Stimulated activated CD8-positive, alpha-beta memory T cell treated with anti-CD3 and anti-CD28 coated beads, Interleukin-2, amount 100 ng/mL, for 1 hour (primary cell): ENCODE measurements at regions not wholly inside any gene's neighbourhood (a gene's known extent, or its start where the extent isn't known, plus 50 kb on each side); places are given as distances from the start of the nearest gene placed in this dataset.

ENCODE experiments used
- DNase-seq, 2 donors: peaks; one replicate each; pipeline ENCODE4 v3.0.0-alpha.2; 2020; ENCODE audit warnings: low read depth in 2 of 2

- DNase-seq, result no peak
These were observed 100.4 kb upstream of the SEMA6D start for GRCh38 chr15:47616876-47617275.

DNA sequence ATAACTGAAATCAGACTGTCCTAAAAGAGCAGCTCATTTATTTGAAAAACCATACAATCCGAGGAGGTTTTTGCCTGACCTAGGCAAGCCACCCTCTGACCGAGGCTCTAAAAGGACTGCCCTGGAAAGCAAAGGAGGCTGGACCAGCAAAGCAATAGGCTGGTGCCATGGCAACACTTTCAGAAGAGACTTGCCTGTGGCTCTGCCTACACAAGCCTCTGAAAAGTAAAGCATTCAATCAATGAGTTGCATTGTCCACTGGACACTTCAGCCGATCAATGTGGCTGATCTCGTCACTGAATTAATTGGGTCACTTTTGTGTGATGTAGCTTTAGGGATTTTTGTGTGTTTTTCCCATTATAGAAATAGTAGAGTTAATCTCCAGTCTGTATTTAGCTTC lies 99.1 kb upstream of the SEMA6D start:
- DNase-seq, result no peak

GRCh38 chr15:47620960-47621681 lies 96.2 kb upstream of the SEMA6D start:
- DNase-seq, result no peak

DNA sequence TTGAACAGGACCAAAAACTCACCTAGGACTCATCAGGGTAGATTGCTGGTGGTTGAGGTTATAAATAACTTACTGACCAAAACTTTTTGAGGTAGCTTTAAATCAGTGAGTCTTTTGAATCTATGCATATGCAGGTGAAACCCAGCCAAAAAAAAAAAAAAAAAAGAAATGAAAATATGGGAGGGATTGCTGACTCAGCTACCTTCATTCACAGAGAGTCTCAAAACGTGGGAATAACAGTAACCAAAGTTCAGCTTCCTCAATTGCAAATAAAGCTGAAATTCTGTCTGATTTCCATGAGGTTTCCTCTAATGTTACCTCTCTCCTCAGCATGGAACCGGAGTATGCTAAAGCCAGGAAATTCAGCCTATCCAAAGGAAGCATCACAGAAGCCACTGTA lies 95.2 kb upstream of the SEMA6D start:
- DNase-seq, result no peak

DNA sequence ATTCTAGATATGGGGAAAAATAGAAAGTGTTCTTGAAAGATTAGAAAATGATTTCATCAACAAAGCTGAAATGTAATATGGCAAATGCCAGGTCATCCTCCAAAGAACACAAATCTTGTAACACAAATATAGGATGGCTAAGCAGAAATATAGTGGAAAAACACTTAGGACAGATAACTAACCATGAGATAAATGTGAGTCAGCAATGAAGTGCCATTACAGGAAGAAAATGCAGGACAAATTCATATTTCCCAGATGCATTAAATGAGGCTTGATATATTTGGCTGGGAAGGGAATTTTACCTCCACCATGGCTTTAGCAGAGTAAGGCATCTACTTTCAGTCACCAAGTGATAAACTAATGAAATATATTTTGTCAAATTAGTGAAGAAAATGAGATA lies 92.8 kb upstream of the SEMA6D start:
- DNase-seq, result no peak

GRCh38 chr15:47639042-47639441 lies 78.3 kb upstream of the SEMA6D start:
- DNase-seq, result no peak

DNA sequence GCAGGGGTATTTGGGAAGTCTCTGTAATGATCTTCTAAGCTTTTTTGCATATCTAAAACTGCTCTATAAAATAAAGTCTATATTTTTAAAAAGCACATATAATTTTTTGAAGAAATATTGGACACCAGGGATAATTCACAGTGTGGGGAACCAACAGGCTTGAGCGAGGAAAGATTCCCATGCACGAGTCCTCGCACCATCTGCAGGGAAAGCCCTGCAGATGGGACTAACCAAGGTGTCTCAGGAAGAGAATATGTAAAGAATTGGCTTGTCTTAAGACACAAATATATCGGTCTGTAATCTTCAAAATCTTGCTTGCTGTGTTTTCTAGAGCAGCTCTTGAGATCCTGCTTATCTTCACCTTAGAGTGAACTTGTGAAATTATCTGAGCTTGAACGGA lies 77.2 kb upstream of the SEMA6D start:
- DNase-seq, result no peak

- no peak for DNase-seq
These were observed 76.4 kb upstream of the SEMA6D start for GRCh38 chr15:47640901-47641300.

DNA sequence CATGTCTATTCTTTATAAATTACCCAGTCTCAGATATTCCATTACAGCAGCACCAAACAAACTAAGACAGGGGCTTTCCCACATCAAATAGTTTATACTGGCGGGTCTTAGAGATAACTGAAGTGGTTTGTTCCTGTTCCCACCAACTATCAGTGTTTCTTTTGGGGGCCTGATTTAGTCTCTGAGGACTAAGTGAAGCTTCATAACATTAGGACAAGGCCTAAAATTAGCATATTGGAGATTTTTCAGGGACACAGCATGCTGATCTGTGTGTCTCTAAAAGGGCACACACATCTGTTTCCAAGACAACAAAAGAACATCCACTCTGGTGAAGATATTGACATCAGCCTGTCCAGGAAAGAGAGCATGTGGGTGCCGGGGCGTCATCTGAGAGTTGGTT lies 72.6 kb upstream of the SEMA6D start:
- no peak for DNase-seq

DNA sequence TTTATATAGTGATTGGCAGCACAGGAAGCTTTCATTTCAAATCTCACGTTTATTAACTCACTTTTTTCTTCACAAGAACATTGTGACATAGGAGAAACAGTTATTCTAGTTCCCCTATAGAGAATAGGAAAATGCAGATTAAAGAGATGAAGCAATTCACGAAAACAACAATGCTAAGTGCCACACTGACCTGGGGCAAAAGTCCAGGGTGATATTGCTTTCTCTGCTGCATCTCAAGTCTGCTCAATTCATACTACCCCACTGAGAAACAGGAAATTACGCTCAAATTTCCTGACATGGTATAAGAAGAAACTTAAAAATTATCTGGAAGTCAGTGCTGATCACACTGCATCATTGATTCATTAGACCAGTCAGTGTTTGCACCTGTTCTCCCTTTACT lies 66.7 kb upstream of the SEMA6D start:
- DNase-seq, result no peak

DNA sequence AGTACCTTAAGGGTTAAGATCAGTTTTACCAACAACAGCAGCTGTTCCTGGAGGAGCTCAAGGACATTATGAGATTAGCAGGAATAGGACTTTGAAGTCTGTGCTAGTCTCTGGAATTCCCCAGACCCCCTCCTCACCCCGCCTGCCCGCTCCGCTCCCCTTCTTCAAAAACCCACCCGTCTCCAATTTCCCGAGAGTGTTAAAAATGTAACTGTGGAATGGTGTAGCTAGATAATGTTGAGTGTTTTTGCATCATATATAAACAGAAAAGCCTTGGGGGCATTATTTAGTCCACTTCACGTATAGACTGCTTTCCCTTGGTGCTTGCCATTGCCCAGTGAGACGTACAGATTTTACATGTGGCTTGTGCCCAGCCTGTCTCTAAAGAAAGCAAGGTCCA lies 65.0 kb upstream of the SEMA6D start:
- DNase-seq, result no peak

- no peak for DNase-seq
These were observed 64.5 kb upstream of the SEMA6D start for GRCh38 chr15:47652844-47653243.

- DNase-seq, result no peak
These were observed 55.6 kb upstream of the SEMA6D start for GRCh38 chr15:47661661-47662180.

- no peak for DNase-seq
These were observed 54.2 kb upstream of the SEMA6D start for GRCh38 chr15:47663101-47663500.
